Stomach smooth muscle (tissue), 2 donors: ENCODE measurements at regions not wholly inside any gene's neighbourhood (a gene's known extent, or its start where the extent isn't known, plus 50 kb on each side); places are given as distances from the start of the nearest gene placed in this dataset.

Source experiments
- H3K27ac ChIP-seq: one replicate; pipeline ENCODE4 v1.7.0; 2013; ENCODE audit warnings: mild to moderate bottlenecking, low read length, inconsistent platforms
- H3K27me3 ChIP-seq, 2 donors: one replicate each; pipeline ENCODE4 v1.7.0; 2013; ENCODE audit warnings: low read length in 2 of 2; ENCODE audit not compliant: insufficient read depth in 2 of 2, control insufficient read depth in 1 of 2
- H3K36me3 ChIP-seq, 2 donors: one replicate each; pipeline ENCODE4 v1.7.0; 2013; ENCODE audit warnings: low read length in 2 of 2; ENCODE audit not compliant: control insufficient read depth in 2 of 2, insufficient read depth in 2 of 2
- H3K4me1 ChIP-seq: one replicate; pipeline ENCODE4 v1.7.0; 2013; ENCODE audit warnings: low read length; ENCODE audit not compliant: control insufficient read depth, insufficient read depth
- H3K4me3 ChIP-seq, 2 donors: one replicate each; pipeline ENCODE4 v1.7.0; 2013; ENCODE audit warnings: low read length in 2 of 2
- H3K9ac ChIP-seq, 2 donors: one replicate each; pipeline ENCODE4 v1.7.0; 2013; ENCODE audit warnings: low read length in 2 of 2, mild to moderate bottlenecking in 1 of 2
- H3K9me3 ChIP-seq, 2 donors: one replicate each; pipeline ENCODE4 v1.7.0; 2013; ENCODE audit warnings: low read length in 2 of 2; ENCODE audit not compliant: control insufficient read depth in 2 of 2
- donor health status: healthy.
- donor health status: Pancreatic carcinoma.

DNA sequence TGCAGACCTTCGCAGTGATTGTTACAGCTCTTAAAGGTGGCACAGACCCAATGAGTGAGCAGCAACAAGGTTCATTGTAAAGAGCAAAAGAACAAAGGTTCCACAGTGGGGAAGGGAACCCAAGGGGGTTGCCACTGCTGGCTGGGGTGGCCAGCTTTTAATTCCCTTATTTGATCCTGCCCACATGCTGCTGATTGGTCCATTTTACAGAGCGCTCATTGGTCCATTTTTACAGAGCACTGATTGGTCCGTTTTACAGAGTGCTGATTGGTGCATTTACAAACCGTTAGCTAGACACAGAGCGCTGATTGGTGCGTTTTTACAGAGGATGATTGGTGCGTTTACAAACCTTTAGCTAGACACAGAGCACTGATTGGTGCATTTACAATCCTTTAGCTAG lies 360.6 kb upstream of the DAB2 start:
- Histone ChIP-seq H3K9me3 (no peaks in the 10 kb centered on the region), H3K4me3 (no peak overlapping the region), H3K27ac (no peak overlapping the region), H3K36me3 (no peaks in the 10 kb centered on the region), H3K9ac (no peak overlapping the region), H3K27me3 (no peaks in the 10 kb centered on the region), H3K4me1 (no peaks in the 10 kb centered on the region)

DNA sequence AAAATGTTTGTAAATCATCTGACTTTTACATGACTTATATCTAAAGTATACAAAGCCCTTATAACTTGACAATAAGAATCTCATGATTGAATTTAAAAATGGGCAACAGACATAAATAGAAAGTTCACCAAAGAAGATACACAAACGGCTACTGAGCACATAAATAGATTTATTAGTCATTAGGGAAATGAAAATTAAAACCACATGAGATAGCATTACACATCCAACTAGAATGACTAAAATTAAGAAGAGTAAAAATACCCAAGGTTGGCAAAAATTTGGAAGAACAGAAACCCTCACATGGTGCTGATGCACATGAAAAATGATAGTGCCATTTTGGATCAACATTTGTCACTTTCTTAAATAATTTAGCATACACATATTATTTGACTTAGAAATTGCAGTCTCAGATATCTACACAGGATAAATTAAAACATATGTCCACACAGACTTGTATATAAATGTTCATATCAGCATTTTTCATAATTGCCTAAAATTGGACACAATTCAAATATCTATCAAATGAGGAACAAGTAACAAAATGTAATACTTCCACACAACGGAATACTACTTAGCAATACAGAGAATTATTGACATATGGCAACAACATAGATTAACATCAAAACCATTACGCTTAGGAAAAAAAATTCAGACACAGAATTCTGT lies 359.1 kb upstream of the DAB2 start:
- no peak overlapping the region for H3K9ac ChIP-seq
- no peaks in the 10 kb centered on the region for H3K4me1 ChIP-seq
- H3K9me3 ChIP-seq = peaks cover 0 to 2% of the 10 kb centered on the region in 2 donors
- H3K27ac ChIP-seq = no peak overlapping the region
- no peak overlapping the region for H3K4me3 ChIP-seq
- H3K27me3 ChIP-seq = no peaks in the 10 kb centered on the region
- no peaks in the 10 kb centered on the region for H3K36me3 ChIP-seq

DNA sequence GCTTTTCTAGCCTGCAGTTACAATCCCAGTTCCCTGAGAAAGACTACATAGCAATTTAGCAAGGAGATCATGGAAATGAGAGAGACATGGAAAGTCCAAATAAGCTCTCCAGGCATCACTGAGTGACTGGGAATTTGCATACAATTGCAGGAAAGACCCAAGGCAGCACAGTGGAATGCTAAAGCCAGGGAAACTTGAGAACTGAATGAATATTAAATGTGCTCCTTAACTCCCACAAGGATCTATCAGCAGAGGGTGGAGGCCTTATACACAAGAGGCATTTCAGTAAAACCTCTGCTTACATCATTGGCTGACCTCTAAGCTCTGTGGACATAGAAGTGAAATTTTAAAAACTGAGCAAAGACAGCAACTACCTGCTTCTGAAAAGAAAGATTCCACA lies 355.6 kb upstream of the DAB2 start:
- no peaks in the 10 kb centered on the region for H3K27me3 ChIP-seq

DNA sequence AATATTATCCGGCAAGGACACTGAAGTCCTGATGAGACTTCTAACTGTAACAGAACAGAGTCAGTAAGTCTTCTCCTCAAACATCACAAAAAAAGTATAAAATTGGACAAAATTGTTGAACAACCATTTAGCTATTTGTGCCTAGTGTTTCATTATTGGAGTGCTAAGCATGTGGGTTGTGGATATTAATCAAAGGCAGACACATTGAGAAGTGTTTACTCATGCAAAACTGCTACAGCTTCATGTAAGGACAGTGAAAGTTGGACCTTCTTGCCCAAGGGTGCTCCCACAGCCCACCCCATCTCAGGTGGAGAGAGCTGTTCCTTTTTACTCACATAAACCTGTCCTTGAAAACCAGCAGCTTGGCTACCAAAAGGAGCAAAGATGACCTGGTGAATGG lies 355.1 kb upstream of the DAB2 start:
- H3K27ac ChIP-seq = no peak overlapping the region
- H3K27me3 ChIP-seq = no peaks in the 10 kb centered on the region
- no peak overlapping the region for H3K4me3 ChIP-seq
- H3K36me3 ChIP-seq = no peaks in the 10 kb centered on the region
- H3K4me1 ChIP-seq = no peaks in the 10 kb centered on the region
- H3K9ac ChIP-seq = no peak overlapping the region
- H3K9me3 ChIP-seq = peaks cover 0 to 2% of the 10 kb centered on the region in 2 donors

More for the DNA sequence above, 355.6 kb upstream of the DAB2 start:
- Histone ChIP-seq H3K27ac (no peak overlapping the region), H3K36me3 (no peaks in the 10 kb centered on the region), H3K4me3 (no peak overlapping the region), H3K9ac (no peak overlapping the region), H3K4me1 (no peaks in the 10 kb centered on the region), H3K9me3 (peaks cover 0 to 2% of the 10 kb centered on the region in 2 donors)

DNA sequence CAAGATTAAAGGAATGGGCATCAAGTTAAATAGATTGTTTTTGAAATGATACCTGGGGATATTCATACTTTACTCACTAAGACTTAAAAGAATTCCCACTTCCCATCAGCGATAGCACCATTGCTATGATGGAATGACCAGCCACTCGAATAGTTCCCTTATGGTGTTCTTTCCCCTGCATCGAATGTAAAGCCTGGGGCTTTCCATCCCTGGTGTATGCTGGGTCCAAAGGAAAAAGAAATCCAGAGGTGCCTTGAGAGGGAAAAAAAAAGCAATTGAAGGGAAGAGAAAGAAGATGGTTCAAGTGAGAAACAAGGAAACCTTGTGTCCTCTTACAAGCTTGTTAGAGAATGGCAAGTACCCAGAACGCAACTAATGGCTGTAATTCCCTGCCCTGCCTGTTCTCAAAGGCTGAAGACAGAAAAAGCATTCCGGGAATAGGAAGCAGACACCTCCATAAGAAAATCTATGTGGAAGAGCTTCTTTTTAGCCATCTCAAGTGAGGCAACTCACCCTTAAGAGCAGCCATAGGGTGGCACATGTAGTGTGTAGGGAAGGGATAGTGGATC lies 351.1 kb upstream of the DAB2 start:
- Histone ChIP-seq H3K27me3 (no peaks in the 10 kb centered on the region), H3K9ac (no peak overlapping the region), H3K4me3 (no peak overlapping the region), H3K36me3 (no peaks in the 10 kb centered on the region), H3K27ac (no peak overlapping the region), H3K4me1 (no peaks in the 10 kb centered on the region), H3K9me3 (peaks cover 0 to 2% of the 10 kb centered on the region in 2 donors)

DNA sequence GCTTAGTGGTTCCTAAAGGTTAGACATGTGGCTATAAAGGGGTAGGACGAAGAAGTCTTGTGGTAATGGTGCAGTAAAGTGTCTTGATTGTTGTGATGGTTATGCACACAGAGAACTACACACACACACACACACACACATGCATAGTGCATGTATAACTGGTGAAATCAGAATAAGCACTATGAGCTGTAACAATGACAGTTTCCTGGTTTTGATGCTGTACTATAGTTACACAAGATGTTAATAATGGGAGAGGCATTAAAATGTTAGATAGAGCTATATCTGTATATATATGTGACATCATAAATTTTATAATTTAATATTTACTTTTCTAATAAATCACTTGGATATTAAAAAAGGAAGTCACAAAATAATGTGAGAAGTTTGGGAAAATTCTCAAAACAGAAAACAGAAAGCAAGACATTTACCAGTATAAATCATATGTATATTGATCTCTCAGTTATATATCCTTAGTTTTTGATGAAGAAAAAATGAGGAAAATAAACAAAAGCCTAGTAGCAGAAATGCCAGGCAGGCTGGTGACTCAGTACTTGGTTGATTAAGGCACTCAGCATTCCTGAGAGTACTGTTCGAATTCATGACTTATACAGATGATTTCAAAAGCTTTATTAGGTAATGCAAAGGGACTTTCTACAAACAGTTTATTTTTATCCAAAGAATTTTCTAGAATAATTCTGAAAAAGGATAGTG lies 350.5 kb upstream of the DAB2 start:
- H3K4me3 ChIP-seq = no peak overlapping the region
- no peak overlapping the region for H3K27ac ChIP-seq
- no peak overlapping the region for H3K9ac ChIP-seq
- peaks cover 0 to 2% of the 10 kb centered on the region in 2 donors for H3K9me3 ChIP-seq
- H3K27me3 ChIP-seq = no peaks in the 10 kb centered on the region
- H3K4me1 ChIP-seq = no peaks in the 10 kb centered on the region
- no peaks in the 10 kb centered on the region for H3K36me3 ChIP-seq

DNA sequence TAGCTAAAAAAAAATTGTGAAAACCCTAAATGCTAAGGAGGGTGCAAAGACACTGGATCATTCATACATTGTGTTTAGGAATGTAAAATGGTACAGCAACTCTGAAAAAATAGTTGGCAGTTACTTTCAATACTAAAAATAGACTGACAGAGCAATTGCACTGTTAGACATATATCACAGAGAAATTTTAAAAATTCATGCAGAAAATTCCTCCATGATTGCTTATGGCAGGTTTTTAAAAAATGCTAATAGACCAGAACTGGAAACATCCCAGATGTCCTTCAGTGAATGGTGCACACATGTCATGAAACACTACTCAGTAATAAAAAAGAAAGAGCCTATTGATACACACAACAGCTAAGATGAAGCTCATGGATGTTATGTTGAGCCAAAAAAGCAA lies 349.8 kb upstream of the DAB2 start:
- no peaks in the 10 kb centered on the region for H3K4me1 ChIP-seq
- H3K27ac ChIP-seq = no peak overlapping the region
- H3K9me3 ChIP-seq = peaks cover 0 to 2% of the 10 kb centered on the region in 2 donors
- H3K9ac ChIP-seq = no peak overlapping the region
- H3K27me3 ChIP-seq = no peaks in the 10 kb centered on the region
- H3K36me3 ChIP-seq = no peaks in the 10 kb centered on the region
- no peak overlapping the region for H3K4me3 ChIP-seq

DNA sequence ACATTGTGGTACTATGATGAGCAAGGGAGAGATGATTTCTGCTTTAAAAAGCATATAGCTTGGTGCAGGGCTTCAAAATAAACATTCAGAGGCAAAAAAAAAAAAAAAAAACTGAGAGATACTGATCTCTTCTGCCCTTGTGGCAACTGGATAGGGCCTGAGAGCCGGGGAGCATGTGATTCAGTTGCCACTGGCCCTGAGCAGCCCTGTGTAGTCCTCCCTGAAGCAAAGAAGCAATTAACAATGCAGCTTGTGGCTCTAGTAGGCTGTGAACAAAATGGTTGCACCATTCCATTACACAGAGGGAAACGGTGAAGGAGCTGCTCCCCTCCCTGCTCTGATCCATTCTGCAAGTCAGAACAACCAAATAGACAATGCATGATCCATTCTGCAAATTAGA lies 347.5 kb upstream of the DAB2 start:
- no peak overlapping the region for H3K9ac ChIP-seq
- no peaks in the 10 kb centered on the region for H3K9me3 ChIP-seq
- H3K4me3 ChIP-seq = no peak overlapping the region
- H3K27me3 ChIP-seq = no peaks in the 10 kb centered on the region
- no peaks in the 10 kb centered on the region for H3K36me3 ChIP-seq
- H3K4me1 ChIP-seq = no peaks in the 10 kb centered on the region
- H3K27ac ChIP-seq = no peak overlapping the region

DNA sequence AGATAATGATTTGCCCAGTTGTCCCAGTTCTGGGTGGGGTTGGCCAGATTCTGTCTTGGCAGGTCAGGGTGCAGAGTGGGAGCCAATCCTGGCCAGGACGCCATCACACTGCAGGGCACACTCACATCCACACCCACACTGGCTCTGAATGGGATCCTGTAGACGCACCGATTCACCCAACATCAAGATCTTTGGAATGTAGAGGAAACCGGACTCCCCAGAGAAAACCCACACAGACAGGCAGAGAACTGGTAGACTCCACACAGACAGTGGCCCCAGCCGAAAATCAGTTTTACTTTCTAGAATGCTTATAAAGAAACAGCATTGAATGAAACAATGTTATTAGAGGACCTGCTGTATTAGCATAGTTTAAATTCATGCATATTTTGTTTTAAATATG lies 343.1 kb upstream of the DAB2 start:
- Histone ChIP-seq H3K27me3 (no peaks in the 10 kb centered on the region), H3K9ac (no peak overlapping the region), H3K9me3 (no peaks in the 10 kb centered on the region), H3K27ac (no peak overlapping the region), H3K36me3 (no peaks in the 10 kb centered on the region), H3K4me3 (no peak overlapping the region), H3K4me1 (no peaks in the 10 kb centered on the region)

DNA sequence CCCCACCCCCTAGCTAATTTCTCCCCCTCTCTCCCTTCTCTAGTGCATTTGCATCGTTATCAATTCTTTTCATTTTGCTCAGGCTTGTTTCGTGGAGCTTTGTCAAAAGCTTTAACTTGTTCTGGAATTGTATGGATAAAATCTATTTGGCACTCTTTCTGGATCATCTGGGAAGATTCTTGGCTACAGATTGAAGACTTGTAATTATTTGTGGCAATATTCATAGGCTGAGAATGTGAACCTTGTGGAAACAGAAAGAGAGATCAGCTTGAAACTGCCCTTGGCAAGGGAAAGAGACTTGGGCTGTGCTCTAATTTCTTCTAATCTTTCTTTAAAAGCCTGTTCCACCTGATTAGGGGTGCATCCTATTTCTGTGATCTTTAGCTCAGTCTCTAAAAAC lies 340.6 kb upstream of the DAB2 start:
- Histone ChIP-seq H3K4me3 (no peak overlapping the region), H3K36me3 (no peaks in the 10 kb centered on the region), H3K9me3 (no peaks in the 10 kb centered on the region), H3K4me1 (no peaks in the 10 kb centered on the region), H3K9ac (no peak overlapping the region), H3K27ac (no peak overlapping the region), H3K27me3 (no peaks in the 10 kb centered on the region)

DNA sequence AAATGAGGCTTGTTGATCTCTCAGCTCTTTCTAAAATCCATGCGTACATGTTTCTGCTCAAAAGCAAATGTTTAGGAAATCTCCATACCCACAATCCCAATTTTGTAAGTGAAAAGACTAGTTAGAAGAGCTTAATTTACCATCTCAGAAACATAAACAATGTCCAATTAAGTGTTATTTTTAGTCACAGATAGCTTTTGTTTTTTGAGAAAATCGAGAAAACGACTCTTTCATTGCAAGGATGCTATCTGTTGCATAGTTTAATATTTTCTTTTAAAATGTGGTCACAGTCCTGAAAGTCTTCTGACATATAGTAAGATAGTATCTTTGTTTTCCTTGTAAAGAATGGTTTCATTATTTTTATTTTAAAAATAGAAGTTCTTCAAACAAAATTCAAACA lies 338.0 kb upstream of the DAB2 start:
- Histone ChIP-seq H3K4me3 (no peak overlapping the region), H3K27me3 (no peaks in the 10 kb centered on the region), H3K9ac (no peak overlapping the region), H3K9me3 (no peaks in the 10 kb centered on the region), H3K4me1 (no peaks in the 10 kb centered on the region), H3K36me3 (no peaks in the 10 kb centered on the region), H3K27ac (no peak overlapping the region)
